Astrocyte (in vitro differentiated cells and primary cell): ENCODE measurements at regions not wholly inside any gene's neighbourhood (a gene's known extent, or its start where the extent isn't known, plus 50 kb on each side); places are given as distances from the start of the nearest gene placed in this dataset.

ENCODE experiments used
- DNase-seq: peaks from one replicate; pipeline ENCODE4 v3.0.0-alpha.2; 2010; ENCODE audit warnings: low read depth
- FAIRE-seq: peaks from 2 replicates; lab custom pipeline; 2011; peaks lifted over from hg19 to GRCh38; lab: Jason Lieb, UNC
- H2AFZ ChIP-seq: 2 replicates; pipeline ENCODE4 v1.6.0; 2012; ENCODE audit warnings: low read depth, low read length, inconsistent platforms
- H3K27ac ChIP-seq: 2 replicates; pipeline ENCODE4 v1.5.1; 2011; ENCODE audit warnings: low read depth, low read length, inconsistent platforms
- H3K27me3 ChIP-seq: 2 replicates; pipeline ENCODE4 v1.6.0; 2011; ENCODE audit warnings: low read length, inconsistent platforms; ENCODE audit not compliant: insufficient read depth
- H3K36me3 ChIP-seq: 2 replicates; pipeline ENCODE4 v1.5.1; 2011; ENCODE audit warnings: low read length, inconsistent platforms; ENCODE audit not compliant: insufficient read depth
- H3K4me1 ChIP-seq: 2 replicates; pipeline ENCODE4 v1.5.1; 2011; ENCODE audit warnings: low read length, inconsistent platforms; ENCODE audit not compliant: insufficient read depth
- H3K4me2 ChIP-seq: 2 replicates; pipeline ENCODE4 v1.6.0; 2012; ENCODE audit warnings: low read length, inconsistent platforms
- H3K4me3 ChIP-seq: 2 replicates; pipeline ENCODE4 v1.5.1; 2011; ENCODE audit warnings: low read depth, mild to moderate bottlenecking, low read length, inconsistent platforms; ENCODE audit not compliant: insufficient read depth
- H3K79me2 ChIP-seq: 2 replicates; pipeline ENCODE4 v1.6.0; 2012; ENCODE audit warnings: mild to moderate bottlenecking, low read length, inconsistent platforms; ENCODE audit not compliant: insufficient read depth
- H3K9ac ChIP-seq: 2 replicates; pipeline ENCODE4 v1.6.0; 2012; ENCODE audit warnings: mild to moderate bottlenecking, low read length, inconsistent platforms
- H3K9me3 ChIP-seq: 2 replicates; pipeline ENCODE4 v1.5.1; 2012; ENCODE audit warnings: low read depth, mild to moderate bottlenecking, low read length, inconsistent platforms; ENCODE audit not compliant: insufficient read depth
- H4K20me1 ChIP-seq: 2 replicates; pipeline ENCODE4 v1.6.0; 2012; ENCODE audit warnings: low read length, inconsistent platforms; ENCODE audit not compliant: insufficient read depth
- H3K27ac Mint-ChIP-seq: one replicate; pipeline ENCODE4 v1.8.0; 2021; ENCODE audit warnings: mild to moderate bottlenecking, mixed read lengths; ENCODE audit not compliant: unreplicated experiment
- H3K27me3 Mint-ChIP-seq: one replicate; pipeline ENCODE4 v1.8.0; 2021; ENCODE audit warnings: low read depth, mixed read lengths; ENCODE audit not compliant: unreplicated experiment
- H3K36me3 Mint-ChIP-seq: one replicate; pipeline ENCODE4 v1.8.0; 2021; ENCODE audit warnings: low read depth, mixed read lengths; ENCODE audit not compliant: unreplicated experiment
- H3K4me1 Mint-ChIP-seq: one replicate; pipeline ENCODE4 v1.8.0; 2021; ENCODE audit warnings: low read depth, mixed read lengths; ENCODE audit not compliant: unreplicated experiment
- H3K4me3 Mint-ChIP-seq: one replicate; pipeline ENCODE4 v1.8.0; 2021; ENCODE audit warnings: mild to moderate bottlenecking, moderate library complexity, mixed read lengths; ENCODE audit not compliant: unreplicated experiment
- H3K9me3 Mint-ChIP-seq: one replicate; pipeline ENCODE4 v1.8.0; 2021; ENCODE audit warnings: mild to moderate bottlenecking, mixed read lengths; ENCODE audit not compliant: unreplicated experiment
- CTCF ChIP-seq: IDR thresholded peaks from 2 replicates; pipeline ENCODE4 v1.5.1; 2011; ENCODE audit warnings: low read depth, mild to moderate bottlenecking, inconsistent platforms, low read length, moderate library complexity; ENCODE audit not compliant: insufficient read depth
- EZH2 ChIP-seq: IDR thresholded peaks from 2 replicates; pipeline ENCODE4 v1.6.1; 2012; ENCODE audit warnings: mild to moderate bottlenecking, low read length, inconsistent platforms; ENCODE audit not compliant: insufficient read depth

- H3K9me3 ChIP-seq, result no peaks in the 10 kb centered on the region
- no peak overlapping the region for H3K4me3 Mint-ChIP-seq
- peaks cover 27% of the 10 kb centered on the region for H3K4me1 ChIP-seq
- H2AFZ ChIP-seq, result no peak overlapping the region
- H3K36me3 Mint-ChIP-seq, result no peaks in the 10 kb centered on the region
- H3K27me3 Mint-ChIP-seq, result peaks cover 38% of the 10 kb centered on the region
- DNase-seq (no peak), FAIRE-seq (no peak)
- no peaks in the 10 kb centered on the region for H3K36me3 ChIP-seq
- H3K27ac Mint-ChIP-seq, result no peak overlapping the region
- no peak overlapping the region for H3K4me3 ChIP-seq
- H3K4me1 Mint-ChIP-seq, result peaks cover 13% of the 10 kb centered on the region
- no peaks in the 10 kb centered on the region for H4K20me1 ChIP-seq
- no peaks in the 10 kb centered on the region for H3K27me3 ChIP-seq
- no peak overlapping the region for H3K27ac ChIP-seq
- no peaks in the 10 kb centered on the region for H3K79me2 ChIP-seq
- H3K9me3 Mint-ChIP-seq, result no peaks in the 10 kb centered on the region
- H3K9ac ChIP-seq, result no peak overlapping the region
- TF ChIP-seq EZH2, result no peak
- TF ChIP-seq CTCF, result no peak
- no peak overlapping the region for H3K4me2 ChIP-seq
These were observed 338.3 kb downstream of the DYSF start for GRCh38 chr2:71791501-71792135.

GRCh38 chr2:71791061-71791450 is 337.7 kb downstream of the DYSF start:
- Histone ChIP-seq H3K9me3 (no peaks in the 10 kb centered on the region), H3K4me2 (no peak overlapping the region), H3K4me3 (no peak overlapping the region), H4K20me1 (no peaks in the 10 kb centered on the region), H3K9ac (no peak overlapping the region), H3K4me1 (peaks cover 22% of the 10 kb centered on the region), H3K27me3 (no peaks in the 10 kb centered on the region), H3K36me3 (no peaks in the 10 kb centered on the region), H3K27ac (no peak overlapping the region), H3K79me2 (no peaks in the 10 kb centered on the region), H2AFZ (no peak overlapping the region)
- Mint-ChIP-seq H3K9me3 (no peaks in the 10 kb centered on the region), H3K36me3 (no peaks in the 10 kb centered on the region), H3K4me1 (peaks cover 9% of the 10 kb centered on the region), H3K4me3 (no peak overlapping the region), H3K27ac (no peak overlapping the region), H3K27me3 (peaks cover 40% of the 10 kb centered on the region)
- TF ChIP-seq EZH2, result no peak
- no peak for TF ChIP-seq CTCF
- DNase-seq (no peak), FAIRE-seq (no peak)

- no peaks in the 10 kb centered on the region for H3K9me3 ChIP-seq
- FAIRE-seq (no peak), DNase-seq (no peak)
- H4K20me1 ChIP-seq, result no peaks in the 10 kb centered on the region
- H2AFZ ChIP-seq, result no peak overlapping the region
- no peaks in the 10 kb centered on the region for H3K36me3 ChIP-seq
- no peaks in the 10 kb centered on the region for H3K9me3 Mint-ChIP-seq
- H3K36me3 Mint-ChIP-seq, result no peaks in the 10 kb centered on the region
- peaks cover 43% of the 10 kb centered on the region for H3K27me3 Mint-ChIP-seq
- H3K4me1 Mint-ChIP-seq, result peaks cover 8% of the 10 kb centered on the region
- H3K9ac ChIP-seq, result no peak overlapping the region
- H3K27ac ChIP-seq, result no peak overlapping the region
- no peak overlapping the region for H3K4me3 ChIP-seq
- H3K27me3 ChIP-seq, result no peaks in the 10 kb centered on the region
- H3K4me2 ChIP-seq, result no peak overlapping the region
- no peaks in the 10 kb centered on the region for H3K79me2 ChIP-seq
- no peak overlapping the region for H3K27ac Mint-ChIP-seq
- peaks cover 17% of the 10 kb centered on the region for H3K4me1 ChIP-seq
- TF ChIP-seq EZH2, result no peak
- TF ChIP-seq CTCF, result no peak
- no peak overlapping the region for H3K4me3 Mint-ChIP-seq
These were observed 337.1 kb downstream of the DYSF start for GRCh38 chr2:71790226-71791060.
